K562 (cell line): ENCODE measurements at regions not wholly inside any gene's neighbourhood (a gene's known extent, or its start where the extent isn't known, plus 50 kb on each side); places are given as distances from the start of the nearest gene placed in this dataset.

Experiments
- ATAC-seq: fragments of 200-7000 bp; cut with Tn5 transposase; 3 replicates; pipeline ENCODE4 v1.9.1; 2020; ENCODE audit warnings: moderate library complexity
- BruUV-seq: library from RNA; stranded (reverse); fragments of 400-500 nt; replicated peaks from 2 replicates; lab custom pipeline; 2021; lab: Mats Ljungman, UMichigan
- CTCF ChIA-PET: fragments of 300-600 bp; formaldehyde crosslinking; extraction: SDS; loops from one replicate; lab custom pipeline; 2021; ENCODE audit warnings: low intra/inter-chr PET ratio; lab: Yijun Ruan, JAX
- POLR2A ChIA-PET: fragments of 300-600, 350-650 bp; sonication (Branson Sonifier 250); formaldehyde crosslinking; extraction: SDS; loops from one replicate; lab custom pipeline; 2021; ENCODE audit warnings: antibody characterized with exemption, inconsistent platforms; lab: Yijun Ruan, JAX
- DNase-seq, 4 experiments: peaks; one replicate each; pipeline versions ENCODE4 v3.0.0 to v3.0.0-alpha.2; 2011 to 2018; ENCODE audit warnings: low spot score in 3 of 4, mixed read lengths in 3 of 4; ENCODE audit errors: extremely low read depth in 1 of 4
- FAIRE-seq: peaks from 2 replicates; lab custom pipeline; 2011; peaks lifted over from hg19 to GRCh38; lab: Jason Lieb, UNC
- H2AFZ ChIP-seq: 2 replicates; pipeline ENCODE4 v1.6.0; 2011; ENCODE audit warnings: low read depth, low read length, control low read depth, inconsistent platforms
- H3K27ac ChIP-seq: fragments of 200-600 bp; 3 replicates; pipeline ENCODE4 v1.8.0; 2011; ENCODE audit warnings: low read depth, mild to moderate bottlenecking, control low read depth, inconsistent platforms, low read length, moderate library complexity, mixed read lengths; ENCODE audit errors: extremely low read depth
- H3K27me3 ChIP-seq, 2 experiments: fragments of 300-600 bp in 1 of 2; 2 replicates in 1 of 2; 3 replicates in 1 of 2; pipeline versions ENCODE4 v1.6.0 to v1.8.0; 2011; ENCODE audit warnings: inconsistent platforms in 2 of 2, low read length in 2 of 2, mild to moderate bottlenecking in 1 of 2, mixed read lengths in 1 of 2, moderate library complexity in 1 of 2; ENCODE audit not compliant: control insufficient read depth in 2 of 2, insufficient read depth in 2 of 2
- H3K36me3 ChIP-seq: fragments of 300-600 bp; 3 replicates; pipeline ENCODE4 v1.8.0; 2011; ENCODE audit warnings: mild to moderate bottlenecking, low read length, inconsistent platforms; ENCODE audit not compliant: control insufficient read depth, insufficient read depth
- H3K4me1 ChIP-seq, 2 experiments: fragments of 200-600 bp in 1 of 2; replicated peaks in 1 of 2; 2 replicates in 1 of 2; 3 replicates in 1 of 2; pipeline versions ENCODE4 v1.5.1 to v1.8.0; 2011; ENCODE audit warnings: inconsistent platforms in 2 of 2, low read length in 2 of 2, mild to moderate bottlenecking in 1 of 2, mixed read lengths in 1 of 2, moderate library complexity in 1 of 2; ENCODE audit not compliant: control insufficient read depth in 2 of 2, insufficient read depth in 2 of 2
- H3K4me2 ChIP-seq: 2 replicates; pipeline ENCODE4 v1.6.1; 2011; ENCODE audit warnings: low read length, control low read depth, inconsistent platforms, mixed read lengths; ENCODE audit not compliant: insufficient read depth
- H3K4me3 ChIP-seq: fragments of 200-600 bp; sonication (generic), shearing (Covaris generic); 2 replicates; pipeline ENCODE4 v1.5.1; 2016; ENCODE audit warnings: control low read depth, inconsistent platforms
- H3K79me2 ChIP-seq: fragments of 200-600 bp; 3 replicates; pipeline ENCODE4 v1.8.0; 2011; ENCODE audit warnings: low read length, inconsistent platforms; ENCODE audit not compliant: control insufficient read depth, insufficient read depth
- H3K9ac ChIP-seq, 2 experiments: 2 replicates each; pipeline versions ENCODE4 v1.6.0 to v1.6.1; 2011; ENCODE audit warnings: low read depth in 2 of 2, low read length in 2 of 2, control low read depth in 1 of 2, inconsistent platforms in 1 of 2, mild to moderate bottlenecking in 1 of 2, mixed read lengths in 1 of 2; ENCODE audit not compliant: insufficient read depth in 1 of 2
- H3K9me1 ChIP-seq: one replicate; pipeline ENCODE4 v1.6.0; 2011; ENCODE audit warnings: inconsistent platforms, mild to moderate bottlenecking, low read length, moderate library complexity; ENCODE audit not compliant: control insufficient read depth, insufficient read depth
- H3K9me3 ChIP-seq: replicated peaks from 2 replicates; pipeline ENCODE4 v1.5.1; 2011; ENCODE audit warnings: low read depth, low read length, inconsistent platforms; ENCODE audit not compliant: control insufficient read depth, insufficient read depth
- H4K20me1 ChIP-seq: replicated peaks from 2 replicates; pipeline ENCODE4 v1.6.1; 2011; ENCODE audit warnings: low read length, inconsistent platforms, mixed read lengths; ENCODE audit not compliant: control insufficient read depth, insufficient read depth
- FOXK1 ChIP-seq: sonication (generic); formaldehyde crosslinking; IDR thresholded peaks from 2 replicates; pipeline ENCODE4 v1.8.0; 2022; ENCODE audit warnings: missing genetic modification reagents, mild to moderate bottlenecking, borderline replicate concordance
- HDAC3 ChIP-seq: fragments of 450-650 bp; IDR thresholded peaks from 2 replicates; pipeline ENCODE4 v1.6.1; 2018; ENCODE audit warnings: borderline replicate concordance, mild to moderate bottlenecking, moderate library complexity; ENCODE audit not compliant: partially characterized antibody
- HES1 ChIP-seq: fragments of 450-650 bp; IDR thresholded peaks from 2 replicates; pipeline ENCODE4 v1.6.1; 2016; ENCODE audit warnings: low read depth, mild to moderate bottlenecking, moderate library complexity
- HMGN3 ChIP-seq: IDR thresholded peaks from 2 replicates; pipeline ENCODE4 v1.6.1; 2011; ENCODE audit warnings: borderline replicate concordance, low read depth, mild to moderate bottlenecking, mixed read lengths, low read length; ENCODE audit not compliant: insufficient read length; ENCODE audit errors: extremely low read depth
- KHSRP ChIP-seq: fragments of 450-650 bp; IDR thresholded peaks from 2 replicates; pipeline ENCODE4 v1.6.1; 2017
- MEF2A ChIP-seq: IDR thresholded peaks from 2 replicates; pipeline ENCODE4 v1.6.1; 2011; ENCODE audit warnings: low read depth, mild to moderate bottlenecking, low read length, moderate library complexity; ENCODE audit not compliant: control insufficient read depth
- MEF2D ChIP-seq: conservative IDR thresholded peaks from 2 replicates; pipeline ENCODE4 v1.6.1; 2016; ENCODE audit warnings: low read depth, missing genetic modification characterization, missing compliant biosample characterization
- NFIX ChIP-seq: fragments of 250-450 bp; sonication (Bioruptor Pico); IDR thresholded peaks from 2 replicates; pipeline ENCODE4 v1.4.0; 2020; ENCODE audit warnings: low read depth, mild to moderate bottlenecking, moderate library complexity
- NFRKB ChIP-seq: fragments of 450-650 bp; IDR thresholded peaks from 2 replicates; pipeline ENCODE4 v1.6.1; 2016; ENCODE audit warnings: low read depth
- POLR3G ChIP-seq: IDR thresholded peaks from 2 replicates; pipeline ENCODE4 v1.6.1; 2011; ENCODE audit not compliant: insufficient read length, insufficient replicate concordance; ENCODE audit errors: extremely low read depth
- PURB ChIP-seq: sonication (generic); formaldehyde crosslinking; IDR thresholded peaks from 2 replicates; pipeline ENCODE4 v1.9.0; 2021; ENCODE audit warnings: low read depth, mild to moderate bottlenecking, missing genetic modification reagents
- SETDB1 ChIP-seq: IDR thresholded peaks from one replicate; pipeline ENCODE4 v1.6.1; 2012; ENCODE audit warnings: low read length, control low read depth, inconsistent platforms
- SIX5 ChIP-seq, 2 experiments: IDR thresholded peaks; 2 replicates each; pipeline ENCODE4 v1.6.1; 2011; ENCODE audit warnings: low read length in 2 of 2, borderline replicate concordance in 1 of 2, low read depth in 1 of 2, mild to moderate bottlenecking in 1 of 2, moderate library complexity in 1 of 2; ENCODE audit not compliant: insufficient read depth in 1 of 2
- SMARCA5 ChIP-seq: fragments of 450-650 bp; IDR thresholded peaks from 2 replicates; pipeline ENCODE4 v1.6.1; 2016
- STAG1 ChIP-seq: sonication (generic); formaldehyde crosslinking; IDR thresholded peaks from 2 replicates; pipeline ENCODE4 v1.5.0; 2020; ENCODE audit warnings: missing genetic modification reagents, borderline replicate concordance
- ZNF197 ChIP-seq: fragments of 200-800 bp; sonication (Bioruptor generic); IDR thresholded peaks from 2 replicates; pipeline ENCODE4 v1.6.1; 2016; ENCODE audit warnings: low read depth, missing genetic modification characterization, missing compliant biosample characterization
- ZNF280B ChIP-seq: fragments of 250-450 bp; sonication (Bioruptor Pico); IDR thresholded peaks from 2 replicates; pipeline ENCODE4 v1.5.1; 2021; ENCODE audit warnings: mild to moderate bottlenecking
- WGBS: fragments of 100-300 bp; shearing (Covaris generic); methylation state at CpG from one replicate; pipeline ENCODE4 v1.1.6; 2016; ENCODE audit warnings: low coverage, mixed read lengths; ENCODE audit not compliant: insufficient coverage; ENCODE audit errors: missing lambda C conversion rate; 5-methylcytosine and 5-hydroxymethylcytosine counted together
- in situ Hi-C: fragments of 300-500 bp; cut with MboI; formaldehyde crosslinking; loops from 4 replicates; pipeline ENCODE4 v1.15.0; 2018; ENCODE audit warnings: inconsistent platforms, mixed read lengths
- intact Hi-C: fragments of 100-400 bp; cut with micrococcal nuclease; formaldehyde crosslinking; loops from 2 replicates; pipeline ENCODE4 v1.14.2; 2022

GRCh38 chr9:26361010-26361409 is 531.6 kb downstream of the CAAP1 start:
- Histone ChIP-seq H3K4me2 (no peak overlapping the region), H2AFZ (no peak overlapping the region), H3K9me3 (no peaks in the 10 kb centered on the region), H3K27me3 (no peaks in the 10 kb centered on the region), H3K4me1 (no peaks in the 10 kb centered on the region), H3K4me3 (no peak overlapping the region), H3K79me2 (no peaks in the 10 kb centered on the region), H3K9ac (no peak overlapping the region), H3K36me3 (no peaks in the 10 kb centered on the region), H3K27ac (no peak overlapping the region), H3K9me1 (no peaks in the 10 kb centered on the region), H4K20me1 (no peaks in the 10 kb centered on the region)
- BruUV-seq: no TSS peak
- DNase-seq (no peak), FAIRE-seq (no peak), ATAC-seq (no peak)
- ChIA-PET POLR2A (no interaction called here), CTCF (no interaction called here)
- no CpG with 5 or more reads among the region's 2 CpGs for WGBS
- intact Hi-C loops (no loop called here), in situ Hi-C loops (no loop called here)
- TF ChIP-seq HES1: no peak
- no peak for TF ChIP-seq HMGN3
- TF ChIP-seq KHSRP: no peak
- no peak for TF ChIP-seq HDAC3
- no peak for TF ChIP-seq MEF2D (tag)
- TF ChIP-seq SIX5 (IDR thresholded peaks at IDR 0.05; ENCODE audit: borderline replicate concordance in 1 of 2, insufficient read depth in 1 of 2, low read depth in 1 of 2, low read length in 2 of 2): no peak
- TF ChIP-seq ZNF280B (CRISPR knock-in tag): no peak
- TF ChIP-seq ZNF197: no peak
- no peak for TF ChIP-seq POLR3G
- TF ChIP-seq SETDB1: no peak
- TF ChIP-seq NFIX (CRISPR knock-in tag): no peak
- no peak for TF ChIP-seq SMARCA5
- TF ChIP-seq MEF2A: no peak
- TF ChIP-seq PURB (CRISPR knock-in tag): no peak
- TF ChIP-seq NFRKB: no peak
- no peak for TF ChIP-seq STAG1 (CRISPR knock-in tag)
- no peak for TF ChIP-seq FOXK1 (CRISPR knock-in tag)
